SU-DHL-6 (cell line): ENCODE measurements at regions not wholly inside any gene's neighbourhood (a gene's known extent, or its start where the extent isn't known, plus 50 kb on each side); places are given as distances from the start of the nearest gene placed in this dataset.

ENCODE experiments used
- H2AFZ ChIP-seq: fragments of 200-600 bp; sonication (generic); 2 replicates; pipeline ENCODE4 v1.6.1; 2014; ENCODE audit warnings: low read depth, mild to moderate bottlenecking, moderate library complexity, mixed read lengths, antibody characterized with exemption, low read length; ENCODE audit not compliant: severe bottlenecking
- H3F3A ChIP-seq: fragments of 200-600 bp; shearing (Covaris generic); 2 replicates; pipeline ENCODE4 v1.6.0; 2016; ENCODE audit warnings: antibody characterized with exemption, mild to moderate bottlenecking; ENCODE audit not compliant: insufficient read depth
- H3K27ac ChIP-seq: fragments of 200-600 bp; sonication (generic); 2 replicates; pipeline ENCODE4 v1.5.1; 2016; ENCODE audit warnings: low read depth, mild to moderate bottlenecking, low read length, moderate library complexity, mixed read lengths
- H3K27me3 ChIP-seq: fragments of 200-600 bp; sonication (generic), shearing (Covaris generic); 2 replicates; pipeline ENCODE4 v1.6.0; 2014; ENCODE audit warnings: mild to moderate bottlenecking, low read length
- H3K36me3 ChIP-seq: fragments of 200-600 bp; sonication (generic); 2 replicates; pipeline ENCODE4 v1.6.1; 2014; ENCODE audit warnings: mild to moderate bottlenecking, low read length, mixed read lengths
- H3K4me2 ChIP-seq: fragments of 300-600, 200-600 bp; shearing (Covaris generic), sonication (generic); 2 replicates; pipeline ENCODE4 v1.6.0; 2014; ENCODE audit warnings: low read length, low read depth, mild to moderate bottlenecking; ENCODE audit not compliant: poor library complexity, severe bottlenecking
- H3K4me3 ChIP-seq: fragments of 200-600 bp; sonication (generic); 2 replicates; pipeline ENCODE4 v1.5.1; 2014; ENCODE audit warnings: antibody characterized with exemption, low read length, mild to moderate bottlenecking, mixed read lengths; ENCODE audit not compliant: insufficient read depth, poor library complexity, severe bottlenecking
- H3K79me2 ChIP-seq: fragments of 200-600 bp; sonication (generic); 2 replicates; pipeline ENCODE4 v1.6.1; 2014; ENCODE audit warnings: mild to moderate bottlenecking, low read length, moderate library complexity; ENCODE audit not compliant: insufficient read depth
- H3K9ac ChIP-seq: fragments of 200-600 bp; sonication (generic); 2 replicates; pipeline ENCODE4 v1.7.0; 2014; ENCODE audit warnings: mild to moderate bottlenecking, low read length
- H3K9me2 ChIP-seq: fragments of 200-600 bp; sonication (generic); replicated peaks from 2 replicates; pipeline ENCODE4 v1.6.1; 2014; ENCODE audit warnings: low read length; ENCODE audit not compliant: insufficient read depth
- H3K9me3 ChIP-seq: fragments of 200-600 bp; sonication (generic); 2 replicates; pipeline ENCODE4 v1.6.1; 2014; ENCODE audit warnings: low read length, mixed read lengths; ENCODE audit not compliant: insufficient read depth
- H4K20me1 ChIP-seq: fragments of 200-600 bp; sonication (generic); 2 replicates; pipeline ENCODE4 v1.6.1; 2014; ENCODE audit warnings: low read depth, mild to moderate bottlenecking, antibody characterized with exemption, low read length, moderate library complexity, mixed read lengths
- EZH2phosphoT487 ChIP-seq: fragments of 200-600 bp; sonication (generic), shearing (Covaris generic); conservative IDR thresholded peaks from 2 replicates; pipeline ENCODE4 v1.6.1; 2018; ENCODE audit warnings: mild to moderate bottlenecking, antibody characterized with exemption, low read length, moderate library complexity, mixed read lengths
- TF ChIP-seq, protein P1 (sequence below): fragments of 200-600 bp; sonication (generic); IDR thresholded peaks from one replicate; pipeline ENCODE4 v1.5.1; 2017; ENCODE audit warnings: antibody characterized with exemption, mild to moderate bottlenecking, low read length, moderate library complexity; ENCODE audit not compliant: insufficient read depth, poor library complexity, severe bottlenecking

DNA sequence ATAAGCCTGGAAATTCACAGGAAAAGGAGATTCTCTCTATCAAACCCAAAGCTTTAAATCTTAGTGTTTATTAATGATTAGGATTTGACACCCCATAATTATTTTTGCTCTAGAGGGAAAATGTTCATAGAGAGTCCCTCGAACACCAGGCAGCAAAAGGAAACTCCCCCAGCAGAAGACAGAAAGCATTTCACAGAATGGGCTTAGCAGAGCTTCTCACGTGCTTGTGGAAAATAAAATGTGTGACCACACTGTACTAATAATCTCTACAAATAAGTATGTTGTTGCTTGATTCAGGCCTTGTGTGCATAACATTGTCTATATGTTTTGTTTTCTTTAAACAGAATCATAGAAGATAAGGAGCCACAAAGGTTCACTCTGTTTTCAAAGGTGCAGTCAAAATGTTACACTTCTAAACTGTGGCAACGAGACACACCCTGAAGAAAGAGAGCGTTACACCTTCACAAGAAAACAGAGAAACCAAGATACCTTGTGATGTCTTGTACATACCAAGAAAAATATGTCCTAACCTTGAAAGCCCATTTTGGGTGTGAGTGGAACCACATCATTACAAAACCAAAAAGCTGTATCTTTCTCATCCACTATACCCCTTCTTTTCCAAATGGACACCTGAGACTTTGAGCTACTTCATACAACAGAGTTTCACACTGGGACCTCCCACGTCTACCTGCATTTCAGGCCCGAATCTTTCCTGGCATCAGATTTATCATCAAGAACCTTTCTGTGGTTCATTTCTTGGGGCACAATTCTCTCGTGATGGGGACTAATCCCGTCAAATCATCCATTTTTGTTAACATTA is 282.5 kb downstream of the ETS1 start:
- Histone ChIP-seq H3K9me3 (no peaks in the 10 kb centered on the region), H3K27me3 (no peaks in the 10 kb centered on the region), H3K4me2 (no peak overlapping the region), H2AFZ (no peak overlapping the region), H3F3A (no peaks in the 10 kb centered on the region), H4K20me1 (no peaks in the 10 kb centered on the region), H3K9me2 (no peaks in the 10 kb centered on the region), H3K36me3 (no peaks in the 10 kb centered on the region), H3K79me2 (no peaks in the 10 kb centered on the region), H3K27ac (no peak overlapping the region), H3K4me3 (no peak overlapping the region), H3K9ac (no peak overlapping the region)
- TF ChIP-seq, protein P1, sequence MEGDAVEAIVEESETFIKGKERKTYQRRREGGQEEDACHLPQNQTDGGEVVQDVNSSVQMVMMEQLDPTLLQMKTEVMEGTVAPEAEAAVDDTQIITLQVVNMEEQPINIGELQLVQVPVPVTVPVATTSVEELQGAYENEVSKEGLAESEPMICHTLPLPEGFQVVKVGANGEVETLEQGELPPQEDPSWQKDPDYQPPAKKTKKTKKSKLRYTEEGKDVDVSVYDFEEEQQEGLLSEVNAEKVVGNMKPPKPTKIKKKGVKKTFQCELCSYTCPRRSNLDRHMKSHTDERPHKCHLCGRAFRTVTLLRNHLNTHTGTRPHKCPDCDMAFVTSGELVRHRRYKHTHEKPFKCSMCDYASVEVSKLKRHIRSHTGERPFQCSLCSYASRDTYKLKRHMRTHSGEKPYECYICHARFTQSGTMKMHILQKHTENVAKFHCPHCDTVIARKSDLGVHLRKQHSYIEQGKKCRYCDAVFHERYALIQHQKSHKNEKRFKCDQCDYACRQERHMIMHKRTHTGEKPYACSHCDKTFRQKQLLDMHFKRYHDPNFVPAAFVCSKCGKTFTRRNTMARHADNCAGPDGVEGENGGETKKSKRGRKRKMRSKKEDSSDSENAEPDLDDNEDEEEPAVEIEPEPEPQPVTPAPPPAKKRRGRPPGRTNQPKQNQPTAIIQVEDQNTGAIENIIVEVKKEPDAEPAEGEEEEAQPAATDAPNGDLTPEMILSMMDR: no peak
- no peak for TF ChIP-seq EZH2phosphoT487

DNA sequence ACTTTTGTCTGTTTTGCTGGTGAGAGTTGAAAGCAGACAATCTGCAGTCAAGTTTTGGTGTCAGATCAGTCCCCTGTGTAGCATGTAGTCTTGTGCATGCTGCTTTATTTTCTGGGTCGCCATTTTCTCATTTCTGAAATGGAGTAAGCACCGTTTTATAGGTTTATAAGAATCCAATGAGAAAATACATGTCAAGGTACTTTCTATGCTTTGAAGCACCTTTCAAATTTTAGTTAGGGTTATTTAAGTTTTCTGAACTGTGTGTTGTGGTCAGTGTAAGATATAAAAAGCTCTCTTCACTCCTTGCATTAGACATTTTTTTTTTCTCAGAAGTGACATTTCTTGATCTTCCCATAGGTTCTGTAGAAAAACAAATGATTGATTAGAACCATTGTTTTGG is 283.2 kb downstream of the ETS1 start:
- H3K27me3 ChIP-seq: no peaks in the 10 kb centered on the region

DNA sequence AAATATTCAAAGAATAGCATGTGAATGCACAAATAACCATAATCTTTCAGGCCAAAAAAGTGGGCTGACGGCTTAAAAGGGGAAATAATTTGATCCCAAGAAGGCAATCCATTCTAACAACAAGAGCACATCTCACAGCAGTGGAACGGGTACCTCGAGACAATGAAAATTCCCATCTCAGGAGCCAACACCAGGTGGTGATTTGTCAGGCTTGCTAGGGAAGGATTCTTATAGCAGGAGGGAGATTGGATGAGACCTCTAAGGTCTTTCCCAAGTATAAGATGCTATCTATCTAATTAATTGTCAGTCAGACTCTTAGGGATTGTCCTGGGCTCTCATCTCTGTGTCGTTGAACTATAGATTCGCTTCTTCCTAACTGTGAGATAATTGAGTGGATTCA is 284.0 kb downstream of the ETS1 start:
- Histone ChIP-seq H3K4me2 (no peak overlapping the region), H2AFZ (no peak overlapping the region), H3K4me3 (no peak overlapping the region), H3K79me2 (no peaks in the 10 kb centered on the region), H3K36me3 (no peaks in the 10 kb centered on the region), H3K9me3 (no peaks in the 10 kb centered on the region), H3K9me2 (no peaks in the 10 kb centered on the region), H3F3A (no peaks in the 10 kb centered on the region), H3K27ac (no peak overlapping the region), H3K27me3 (no peaks in the 10 kb centered on the region), H4K20me1 (no peaks in the 10 kb centered on the region), H3K9ac (no peak overlapping the region)
- TF ChIP-seq EZH2phosphoT487: no peak
- TF ChIP-seq, protein P1: no peak

More for the DNA sequence above, 283.2 kb downstream of the ETS1 start:
- Histone ChIP-seq H3K27ac (no peak overlapping the region), H3K4me3 (no peak overlapping the region), H3F3A (no peaks in the 10 kb centered on the region), H3K9ac (no peak overlapping the region), H3K9me3 (no peaks in the 10 kb centered on the region), H2AFZ (no peak overlapping the region), H3K36me3 (no peaks in the 10 kb centered on the region), H4K20me1 (no peaks in the 10 kb centered on the region), H3K4me2 (no peak overlapping the region), H3K9me2 (no peaks in the 10 kb centered on the region), H3K79me2 (no peaks in the 10 kb centered on the region)
- TF ChIP-seq, protein P1: no peak
- no peak for TF ChIP-seq EZH2phosphoT487
